KMS-11 (cell line): ENCODE measurements at regions not wholly inside any gene's neighbourhood (a gene's known extent, or its start where the extent isn't known, plus 50 kb on each side); places are given as distances from the start of the nearest gene placed in this dataset.
"Not testable (repeated sequence)": the region's sequence is repeated elsewhere in the genome, so short reads cannot be mapped to it uniquely, and the experiment has no call there.

ENCODE experiments used
- H2AFZ ChIP-seq: fragments of 200-600 bp; sonication (generic); 2 replicates; pipeline ENCODE4 v1.6.1; 2016; ENCODE audit warnings: antibody characterized with exemption, mixed run types, low read depth
- H3K27ac ChIP-seq: fragments of 200-600 bp; sonication (generic); 2 replicates; pipeline ENCODE4 v1.6.1; 2016; ENCODE audit warnings: mild to moderate bottlenecking, mixed run types
- H3K27me3 ChIP-seq: fragments of 200-600 bp; sonication (generic); 2 replicates; pipeline ENCODE4 v1.6.1; 2017; ENCODE audit warnings: mild to moderate bottlenecking, low read depth, mixed run types, moderate library complexity; ENCODE audit not compliant: insufficient read depth
- H3K36me3 ChIP-seq: fragments of 200-600 bp; sonication (generic); 2 replicates; pipeline ENCODE4 v1.6.1; 2017; ENCODE audit warnings: mild to moderate bottlenecking, mixed run types; ENCODE audit not compliant: insufficient read depth
- H3K4me1 ChIP-seq: fragments of 200-600 bp; sonication (generic); 2 replicates; pipeline ENCODE4 v1.6.1; 2016; ENCODE audit warnings: mild to moderate bottlenecking, low read depth, mixed run types; ENCODE audit not compliant: poor library complexity, severe bottlenecking
- H3K4me2 ChIP-seq: fragments of 200-600 bp; sonication (generic); 2 replicates; pipeline ENCODE4 v1.7.0; 2016; ENCODE audit warnings: mild to moderate bottlenecking, mixed run types
- H3K4me3 ChIP-seq: fragments of 200-600 bp; sonication (generic); IDR thresholded peaks from 2 replicates; pipeline ENCODE4 v1.6.1; 2017; ENCODE audit warnings: low read depth, low read length, mixed read lengths; ENCODE audit not compliant: insufficient read depth
- H3K79me2 ChIP-seq: fragments of 200-600 bp; sonication (generic); 2 replicates; pipeline ENCODE4 v1.6.1; 2016; ENCODE audit warnings: low read depth, mixed run types; ENCODE audit not compliant: insufficient read depth
- H3K9ac ChIP-seq: fragments of 200-600 bp; sonication (generic); 2 replicates; pipeline ENCODE4 v1.6.1; 2016; ENCODE audit warnings: mild to moderate bottlenecking, mixed run types
- H4K20me1 ChIP-seq: fragments of 200-600 bp; sonication (generic); 2 replicates; pipeline ENCODE4 v1.6.1; 2016; ENCODE audit warnings: mild to moderate bottlenecking, mixed run types; ENCODE audit not compliant: insufficient read depth
- TF ChIP-seq, protein P1 (sequence below): fragments of 200-600 bp; sonication (generic); conservative IDR thresholded peaks from 2 replicates; pipeline ENCODE4 v1.6.1; 2017; ENCODE audit warnings: low read depth, mild to moderate bottlenecking, antibody characterized with exemption, low read length, moderate library complexity, mixed read lengths

- TF ChIP-seq, protein P1, sequence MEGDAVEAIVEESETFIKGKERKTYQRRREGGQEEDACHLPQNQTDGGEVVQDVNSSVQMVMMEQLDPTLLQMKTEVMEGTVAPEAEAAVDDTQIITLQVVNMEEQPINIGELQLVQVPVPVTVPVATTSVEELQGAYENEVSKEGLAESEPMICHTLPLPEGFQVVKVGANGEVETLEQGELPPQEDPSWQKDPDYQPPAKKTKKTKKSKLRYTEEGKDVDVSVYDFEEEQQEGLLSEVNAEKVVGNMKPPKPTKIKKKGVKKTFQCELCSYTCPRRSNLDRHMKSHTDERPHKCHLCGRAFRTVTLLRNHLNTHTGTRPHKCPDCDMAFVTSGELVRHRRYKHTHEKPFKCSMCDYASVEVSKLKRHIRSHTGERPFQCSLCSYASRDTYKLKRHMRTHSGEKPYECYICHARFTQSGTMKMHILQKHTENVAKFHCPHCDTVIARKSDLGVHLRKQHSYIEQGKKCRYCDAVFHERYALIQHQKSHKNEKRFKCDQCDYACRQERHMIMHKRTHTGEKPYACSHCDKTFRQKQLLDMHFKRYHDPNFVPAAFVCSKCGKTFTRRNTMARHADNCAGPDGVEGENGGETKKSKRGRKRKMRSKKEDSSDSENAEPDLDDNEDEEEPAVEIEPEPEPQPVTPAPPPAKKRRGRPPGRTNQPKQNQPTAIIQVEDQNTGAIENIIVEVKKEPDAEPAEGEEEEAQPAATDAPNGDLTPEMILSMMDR = no peak
- H3K9ac ChIP-seq = no peak overlapping the region
- H3K79me2 ChIP-seq = no peaks in the 10 kb centered on the region
- no peaks in the 10 kb centered on the region for H3K36me3 ChIP-seq
- H3K4me1 ChIP-seq = no peaks in the 10 kb centered on the region
- H2AFZ ChIP-seq = no peak overlapping the region
- H3K27me3 ChIP-seq = no peaks in the 10 kb centered on the region
- H3K4me2 ChIP-seq = no peak overlapping the region
- H3K27ac ChIP-seq = no peak overlapping the region
- H4K20me1 ChIP-seq = no peaks in the 10 kb centered on the region
- no peak overlapping the region for H3K4me3 ChIP-seq
Measured at GRCh38 chr11:42925916-42926315, 385.9 kb upstream of the API5 start.

DNA sequence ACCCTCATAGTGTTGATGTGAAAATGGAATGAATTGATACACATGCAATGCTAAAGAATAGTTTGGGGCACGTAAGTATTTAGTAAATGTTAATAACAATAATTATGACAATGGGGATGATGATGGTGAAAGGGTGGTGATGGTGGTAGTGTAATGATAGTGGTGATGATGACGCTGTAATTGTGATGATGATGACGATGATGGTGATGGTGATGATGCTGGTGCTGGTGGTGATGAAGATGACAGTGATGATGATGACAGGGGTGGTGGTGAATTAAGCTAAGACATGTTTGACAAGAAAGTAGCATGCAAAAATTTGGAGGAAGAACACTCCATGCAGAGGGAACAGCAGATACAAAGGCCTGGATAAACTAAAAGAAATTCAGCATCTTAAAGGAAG, 364.4 kb upstream of the API5 start:
- Histone ChIP-seq H2AFZ (no peak overlapping the region), H3K4me2 (no peak overlapping the region), H3K27ac (no peak overlapping the region), H3K4me3 (no peak overlapping the region), H3K27me3 (no peaks in the 10 kb centered on the region), H4K20me1 (no peaks in the 10 kb centered on the region), H3K36me3 (no peaks in the 10 kb centered on the region), H3K4me1 (no peaks in the 10 kb centered on the region), H3K79me2 (no peaks in the 10 kb centered on the region), H3K9ac (no peak overlapping the region)
- TF ChIP-seq, protein P1 = no peak

DNA sequence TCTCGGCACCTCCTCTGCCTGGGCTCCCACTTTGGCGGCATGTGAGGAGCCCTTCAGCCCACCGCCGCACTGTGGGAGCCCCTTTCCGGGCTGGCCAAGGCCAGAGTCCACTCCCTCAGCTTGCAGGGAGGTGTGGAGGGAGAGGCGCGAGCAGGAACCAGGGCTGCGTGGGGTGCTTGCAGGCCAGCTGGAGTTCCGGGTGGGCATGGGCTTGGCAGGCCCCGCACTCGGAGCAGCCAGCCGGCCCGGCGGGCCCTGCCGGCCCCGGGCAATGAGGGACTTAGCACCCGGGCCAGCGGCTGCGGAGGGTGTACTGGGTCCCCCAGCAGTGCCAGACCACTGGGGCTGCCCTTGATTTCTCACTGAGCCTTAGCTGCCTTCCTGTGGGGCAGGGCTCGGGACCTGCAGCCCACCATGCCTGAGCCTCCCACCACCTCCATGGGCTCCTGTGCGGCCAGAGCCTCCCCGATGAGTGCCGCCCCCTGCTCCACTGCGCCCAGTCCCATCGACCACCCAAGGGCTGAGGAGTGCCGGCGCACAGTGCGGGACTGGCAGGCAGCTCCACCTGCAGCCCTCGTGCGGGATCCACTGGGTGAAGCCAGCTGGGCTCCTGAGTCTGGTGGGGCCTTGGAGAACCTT, 361.9 kb upstream of the API5 start:
- not testable (repeated sequence) for H3K36me3 ChIP-seq, H3K9ac ChIP-seq, H3K4me1 ChIP-seq, H3K4me3 ChIP-seq, H3K27me3 ChIP-seq, H3K79me2 ChIP-seq, H3K27ac ChIP-seq, H4K20me1 ChIP-seq, H2AFZ ChIP-seq, H3K4me2 ChIP-seq

GRCh38 chr11:42951266-42951665, 360.5 kb upstream of the API5 start:
- H3K4me3 ChIP-seq = no peak overlapping the region
- no peaks in the 10 kb centered on the region for H3K27me3 ChIP-seq
- H3K36me3 ChIP-seq = no peaks in the 10 kb centered on the region
- H4K20me1 ChIP-seq = no peaks in the 10 kb centered on the region
- no peaks in the 10 kb centered on the region for H3K79me2 ChIP-seq
- H3K4me1 ChIP-seq = no peaks in the 10 kb centered on the region
- H2AFZ ChIP-seq = no peak overlapping the region
- no peak overlapping the region for H3K4me2 ChIP-seq
- H3K9ac ChIP-seq = no peak overlapping the region
- no peak overlapping the region for H3K27ac ChIP-seq
- TF ChIP-seq, protein P1 = no peak

GRCh38 chr11:42957831-42958230, 354.0 kb upstream of the API5 start:
- H3K4me3 ChIP-seq = no peak overlapping the region
- H3K36me3 ChIP-seq = no peaks in the 10 kb centered on the region
- TF ChIP-seq, protein P1 = no peak
- H3K27me3 ChIP-seq = no peaks in the 10 kb centered on the region
- no peaks in the 10 kb centered on the region for H3K79me2 ChIP-seq
- no peaks in the 10 kb centered on the region for H4K20me1 ChIP-seq
- H3K27ac ChIP-seq = no peak overlapping the region
- no peak overlapping the region for H2AFZ ChIP-seq
- H3K9ac ChIP-seq = no peak overlapping the region
- no peaks in the 10 kb centered on the region for H3K4me1 ChIP-seq
- H3K4me2 ChIP-seq = no peak overlapping the region
